IPS-18a (cell line): ENCODE measurements at regions not wholly inside any gene's neighbourhood (a gene's known extent, or its start where the extent isn't known, plus 50 kb on each side); places are given as distances from the start of the nearest gene placed in this dataset.

Source experiments
- H3K27ac ChIP-seq: one replicate; pipeline ENCODE4 v1.5.1; 2013; ENCODE audit warnings: low read length
- H3K27me3 ChIP-seq: one replicate; pipeline ENCODE4 v1.6.1; 2013; ENCODE audit warnings: mild to moderate bottlenecking, low read length; ENCODE audit not compliant: control insufficient read depth, insufficient read depth
- H3K36me3 ChIP-seq: one replicate; pipeline ENCODE4 v1.6.1; 2013; ENCODE audit warnings: low read depth, low read length; ENCODE audit not compliant: control insufficient read depth
- H3K4me1 ChIP-seq: one replicate; pipeline ENCODE4 v1.6.1; 2013; ENCODE audit warnings: low read depth, low read length; ENCODE audit not compliant: control insufficient read depth
- H3K4me3 ChIP-seq: one replicate; pipeline ENCODE4 v1.5.1; 2013; ENCODE audit warnings: low read length
- H3K9ac ChIP-seq: one replicate; pipeline ENCODE4 v1.6.1; 2013; ENCODE audit warnings: mild to moderate bottlenecking, low read length, moderate library complexity
- H3K9me3 ChIP-seq: one replicate; pipeline ENCODE4 v1.6.1; 2013; ENCODE audit warnings: low read depth, low read length; ENCODE audit not compliant: control insufficient read depth

- Histone ChIP-seq H3K4me3 (no peak overlapping the region), H3K9me3 (no peaks in the 10 kb centered on the region), H3K36me3 (no peaks in the 10 kb centered on the region), H3K9ac (no peak overlapping the region), H3K4me1 (peaks cover 6% of the 10 kb centered on the region), H3K27me3 (no peaks in the 10 kb centered on the region), H3K27ac (no peak overlapping the region)
These were observed 492.6 kb upstream of the BRINP1 start for GRCh38 chr9:119861842-119862241.

- Histone ChIP-seq H3K36me3 (no peaks in the 10 kb centered on the region), H3K4me3 (no peak overlapping the region), H3K27ac (no peak overlapping the region), H3K9ac (no peak overlapping the region), H3K27me3 (no peaks in the 10 kb centered on the region), H3K9me3 (no peaks in the 10 kb centered on the region), H3K4me1 (peaks cover 6% of the 10 kb centered on the region)
These were observed 489.9 kb upstream of the BRINP1 start for GRCh38 chr9:119859128-119859527.

- H3K27ac ChIP-seq, result no peak overlapping the region
- no peak overlapping the region for H3K9ac ChIP-seq
- H3K4me3 ChIP-seq, result no peak overlapping the region
- H3K36me3 ChIP-seq, result no peaks in the 10 kb centered on the region
- no peaks in the 10 kb centered on the region for H3K27me3 ChIP-seq
- no peaks in the 10 kb centered on the region for H3K9me3 ChIP-seq
- H3K4me1 ChIP-seq, result no peaks in the 10 kb centered on the region
These were observed 483.9 kb upstream of the BRINP1 start for GRCh38 chr9:119853126-119853525.

GRCh38 chr9:119852390-119852789, 483.2 kb upstream of the BRINP1 start:
- no peak overlapping the region for H3K9ac ChIP-seq
- no peak overlapping the region for H3K4me3 ChIP-seq
- H3K27ac ChIP-seq, result no peak overlapping the region
- no peaks in the 10 kb centered on the region for H3K9me3 ChIP-seq
- H3K27me3 ChIP-seq, result no peaks in the 10 kb centered on the region
- no peaks in the 10 kb centered on the region for H3K4me1 ChIP-seq
- no peaks in the 10 kb centered on the region for H3K36me3 ChIP-seq

- peaks cover 3% of the 10 kb centered on the region for H3K4me1 ChIP-seq
- no peaks in the 10 kb centered on the region for H3K9me3 ChIP-seq
- no peaks in the 10 kb centered on the region for H3K27me3 ChIP-seq
- H3K4me3 ChIP-seq, result no peak overlapping the region
- no peak overlapping the region for H3K9ac ChIP-seq
- no peak overlapping the region for H3K27ac ChIP-seq
- H3K36me3 ChIP-seq, result no peaks in the 10 kb centered on the region
These were observed 475.2 kb upstream of the BRINP1 start for GRCh38 chr9:119844431-119844830.

- Histone ChIP-seq H3K27me3 (no peaks in the 10 kb centered on the region), H3K4me3 (no peak overlapping the region), H3K9ac (no peak overlapping the region), H3K4me1 (peaks cover 3% of the 10 kb centered on the region), H3K9me3 (no peaks in the 10 kb centered on the region), H3K27ac (no peak overlapping the region), H3K36me3 (no peaks in the 10 kb centered on the region)
These were observed 471.8 kb upstream of the BRINP1 start for GRCh38 chr9:119841016-119841415.

GRCh38 chr9:119839888-119840287, 470.7 kb upstream of the BRINP1 start:
- no peaks in the 10 kb centered on the region for H3K36me3 ChIP-seq
- H3K4me3 ChIP-seq, result no peak overlapping the region
- H3K27ac ChIP-seq, result no peak overlapping the region
- no peak overlapping the region for H3K9ac ChIP-seq
- H3K9me3 ChIP-seq, result no peaks in the 10 kb centered on the region
- H3K4me1 ChIP-seq, result peaks cover 3% of the 10 kb centered on the region
- H3K27me3 ChIP-seq, result no peaks in the 10 kb centered on the region

- Histone ChIP-seq H3K9me3 (no peaks in the 10 kb centered on the region), H3K36me3 (no peaks in the 10 kb centered on the region), H3K9ac (no peak overlapping the region), H3K27me3 (no peaks in the 10 kb centered on the region), H3K4me1 (peaks cover 3% of the 10 kb centered on the region), H3K4me3 (no peak overlapping the region), H3K27ac (no peak overlapping the region)
These were observed 469.0 kb upstream of the BRINP1 start for GRCh38 chr9:119838210-119838609.

GRCh38 chr9:119836036-119836435, 466.8 kb upstream of the BRINP1 start:
- no peak overlapping the region for H3K9ac ChIP-seq
- H3K27ac ChIP-seq, result no peak overlapping the region
- H3K4me1 ChIP-seq, result peaks cover 3% of the 10 kb centered on the region
- H3K4me3 ChIP-seq, result no peak overlapping the region
- H3K9me3 ChIP-seq, result no peaks in the 10 kb centered on the region
- H3K27me3 ChIP-seq, result no peaks in the 10 kb centered on the region
- H3K36me3 ChIP-seq, result no peaks in the 10 kb centered on the region

GRCh38 chr9:119834064-119834620, 464.9 kb upstream of the BRINP1 start:
- H3K27ac ChIP-seq, result no peak overlapping the region
- no peaks in the 10 kb centered on the region for H3K27me3 ChIP-seq
- no peak overlapping the region for H3K9ac ChIP-seq
- H3K4me1 ChIP-seq, result no peaks in the 10 kb centered on the region
- H3K36me3 ChIP-seq, result no peaks in the 10 kb centered on the region
- H3K4me3 ChIP-seq, result no peak overlapping the region
- no peaks in the 10 kb centered on the region for H3K9me3 ChIP-seq

- Histone ChIP-seq H3K36me3 (no peaks in the 10 kb centered on the region), H3K4me3 (no peak overlapping the region), H3K27me3 (no peaks in the 10 kb centered on the region), H3K27ac (no peak overlapping the region), H3K9ac (no peak overlapping the region), H3K4me1 (no peaks in the 10 kb centered on the region), H3K9me3 (no peaks in the 10 kb centered on the region)
These were observed 462.1 kb upstream of the BRINP1 start for GRCh38 chr9:119831309-119831708.

GRCh38 chr9:119829748-119830147, 460.5 kb upstream of the BRINP1 start:
- Histone ChIP-seq H3K9ac (no peak overlapping the region), H3K9me3 (no peaks in the 10 kb centered on the region), H3K4me3 (no peak overlapping the region), H3K27ac (no peak overlapping the region), H3K4me1 (no peaks in the 10 kb centered on the region), H3K36me3 (no peaks in the 10 kb centered on the region), H3K27me3 (no peaks in the 10 kb centered on the region)
